Right cardiac atrium (tissue), 5 donors: ENCODE measurements at regions not wholly inside any gene's neighbourhood (a gene's known extent, or its start where the extent isn't known, plus 50 kb on each side); places are given as distances from the start of the nearest gene placed in this dataset.

Source experiments
- ATAC-seq, 2 donors: fragments of 200-7000 bp; cut with Tn5 transposase; one replicate each; pipeline versions ENCODE4 v1.8.0 to v1.9.1; 2020; ENCODE audit warnings: moderate library complexity in 2 of 2, mild to moderate bottlenecking in 1 of 2
- DNase-seq, 3 donors: peaks; one replicate each; pipeline ENCODE4 v3.0.0-alpha.2; 2020
- H3K27ac ChIP-seq: one replicate; pipeline ENCODE4 v1.5.1; 2013; ENCODE audit warnings: mild to moderate bottlenecking, low read length, control low read depth, moderate library complexity
- H3K27me3 ChIP-seq: one replicate; pipeline ENCODE4 v1.6.1; 2013; ENCODE audit not compliant: control insufficient read depth, insufficient read depth
- H3K4me1 ChIP-seq: one replicate; pipeline ENCODE4 v1.6.1; 2013; ENCODE audit warnings: low read length; ENCODE audit not compliant: control insufficient read depth, insufficient read depth
- H3K4me3 ChIP-seq: one replicate; pipeline ENCODE4 v1.5.1; 2013; ENCODE audit warnings: low read length, control low read depth
- H3K9me3 ChIP-seq: one replicate; pipeline ENCODE4 v1.6.1; 2013; ENCODE audit warnings: low read length; ENCODE audit not compliant: control insufficient read depth
- WGBS: extraction: QIAGEN DNeasy Blood & Tissue Kit; methylation state at CpG from one replicate; pipeline ENCODE4 v1.1.7; 2013; 5-methylcytosine and 5-hydroxymethylcytosine counted together
- intact Hi-C, 4 donors: fragments of 100-400 bp; cut with DNase I; formaldehyde crosslinking; loops; one replicate each; pipeline versions ENCODE4 v1.11.0 to v1.14.0; 2022 to 2023
- donor health status: healthy with polysubstance abuse.
- donor health status: DM: no; HTN: yes; CAD: no.
- donor health status: DM: no; HTN: no; CAD: no.
- donor health status: DM: no; HTN: yes; CAD: no; lungs with severe emphysema.
- donor health status: DM: yes; HTN: yes; CAD: no.

GRCh38 chr14:45361727-45362126 is 108.7 kb upstream of the MIS18BP1 start:
- no peaks in the 10 kb centered on the region for H3K9me3 ChIP-seq
- no peaks in the 10 kb centered on the region for H3K27me3 ChIP-seq
- no peak for DNase-seq
- intact Hi-C loops = no loop called here
- 60% methylated on average over 2 of the region's 2 CpGs for WGBS
- no peak for ATAC-seq
- H3K4me3 ChIP-seq = no peak overlapping the region
- H3K4me1 ChIP-seq = no peaks in the 10 kb centered on the region
- H3K27ac ChIP-seq = no peak overlapping the region

GRCh38 chr14:45359746-45360145 is 106.7 kb upstream of the MIS18BP1 start:
- no peak overlapping the region for H3K27ac ChIP-seq
- no peak for ATAC-seq
- intact Hi-C loops = no loop called here
- no peak overlapping the region for H3K4me3 ChIP-seq
- no peaks in the 10 kb centered on the region for H3K4me1 ChIP-seq
- H3K9me3 ChIP-seq = no peaks in the 10 kb centered on the region
- DNase-seq = no peak
- H3K27me3 ChIP-seq = no peaks in the 10 kb centered on the region
- 78% methylated on average over 3 of the region's 3 CpGs for WGBS

- DNase-seq = no peak
- Histone ChIP-seq H3K27ac (no peak overlapping the region), H3K27me3 (no peaks in the 10 kb centered on the region), H3K4me1 (no peaks in the 10 kb centered on the region), H3K9me3 (no peaks in the 10 kb centered on the region), H3K4me3 (no peak overlapping the region)
- WGBS = 29% methylated on average over 4 of the region's 4 CpGs
- peak; percentile 71 to 74 for ATAC-seq
- intact Hi-C loops = no loop called here
These were observed 79.5 kb upstream of the MIS18BP1 start for GRCh38 chr14:45332360-45332988.

- H3K27ac ChIP-seq = no peak overlapping the region
- ATAC-seq (no peak), DNase-seq (no peak)
- no peak overlapping the region for H3K4me3 ChIP-seq
- H3K9me3 ChIP-seq = no peaks in the 10 kb centered on the region
- H3K4me1 ChIP-seq = no peaks in the 10 kb centered on the region
- WGBS = 78% methylated on average over 1 of the region's 1 CpG
- intact Hi-C loops = no loop called here
- H3K27me3 ChIP-seq = no peaks in the 10 kb centered on the region
These were observed 55.9 kb upstream of the MIS18BP1 start for GRCh38 chr14:45308745-45309397.
